DMS53 treated with DMSO at 0.1 percent for 48 hours (cell line): ENCODE measurements at regions not wholly inside any gene's neighbourhood (a gene's known extent, or its start where the extent isn't known, plus 50 kb on each side); places are given as distances from the start of the nearest gene placed in this dataset.

Source experiments
- DNase-seq: peaks from one replicate; lab custom pipeline; 2025; ENCODE audit not compliant: unreplicated experiment; lab: John Stamatoyannopoulos, UW

DNA sequence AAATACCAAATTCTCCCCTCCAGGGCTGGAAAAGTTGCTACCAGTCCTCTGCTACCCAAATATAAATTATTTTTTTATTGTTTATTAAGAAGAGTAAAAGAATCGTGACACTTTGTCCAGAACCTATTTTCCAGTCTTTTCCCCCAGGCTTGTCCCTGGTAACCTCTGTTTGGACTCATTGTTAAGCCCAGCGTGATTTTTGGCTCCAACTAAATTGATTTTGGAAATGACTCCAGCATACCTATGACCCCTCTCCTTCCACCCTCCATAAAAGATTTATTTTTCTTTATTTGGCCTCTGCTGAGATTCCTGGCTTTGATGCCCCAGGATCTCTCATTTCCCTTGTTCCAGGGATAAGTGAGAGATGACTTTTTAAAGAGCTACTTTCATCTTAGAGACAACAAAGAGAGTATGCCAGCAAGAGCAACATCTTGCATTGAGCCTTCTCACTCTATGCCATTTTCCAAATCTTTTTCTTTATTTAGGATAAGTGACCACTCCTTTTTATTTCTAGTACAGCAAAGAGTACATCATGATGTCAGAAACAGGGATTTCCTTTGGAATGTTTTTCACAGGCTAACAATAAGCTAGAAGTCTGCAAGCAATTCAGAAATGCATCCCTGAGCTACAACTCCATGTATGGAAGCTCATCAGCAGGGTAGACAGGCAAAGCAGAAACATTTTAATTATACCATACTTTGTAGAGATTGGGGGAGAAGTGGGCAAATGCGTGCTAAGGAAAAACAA, 75.8 kb downstream of the DAD1 start:
- DNase-seq = no peak

DNA sequence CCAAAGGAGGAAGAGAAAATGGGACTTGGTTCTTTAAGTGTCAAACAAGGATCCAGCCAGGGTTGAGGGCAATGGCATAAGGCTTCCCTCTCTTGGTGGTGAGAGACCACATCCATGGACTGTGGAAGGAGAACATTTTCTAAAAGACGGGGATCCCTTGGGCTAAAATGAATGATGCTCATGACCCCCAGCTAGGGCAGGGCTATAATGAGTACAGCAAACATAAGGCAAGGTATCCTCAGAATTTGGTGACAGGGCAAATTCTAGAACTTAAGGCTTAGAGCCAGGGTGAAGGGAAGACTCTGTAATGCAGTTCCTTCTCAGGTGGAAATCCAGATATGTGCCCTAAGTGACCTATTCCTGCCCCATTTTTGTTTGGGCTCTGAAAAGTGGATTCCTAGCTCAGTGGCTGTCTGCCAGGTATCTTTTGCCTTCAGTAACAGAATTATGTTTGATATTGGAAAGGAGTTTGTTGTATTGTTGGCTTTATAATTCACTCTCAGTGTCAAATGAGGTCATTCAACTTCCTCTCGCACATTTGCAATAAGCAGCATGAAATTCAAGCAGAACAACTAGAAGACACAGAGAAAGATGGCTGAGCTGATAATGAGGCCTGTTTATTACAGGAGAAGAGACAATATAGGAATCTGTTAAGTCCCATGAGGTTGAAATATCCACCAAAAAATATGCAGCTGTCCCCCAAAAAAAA, 76.8 kb downstream of the DAD1 start:
- DNase-seq = no peak

GRCh38 chr14:22510527-22511110, 78.4 kb downstream of the DAD1 start:
- no peak for DNase-seq

DNA sequence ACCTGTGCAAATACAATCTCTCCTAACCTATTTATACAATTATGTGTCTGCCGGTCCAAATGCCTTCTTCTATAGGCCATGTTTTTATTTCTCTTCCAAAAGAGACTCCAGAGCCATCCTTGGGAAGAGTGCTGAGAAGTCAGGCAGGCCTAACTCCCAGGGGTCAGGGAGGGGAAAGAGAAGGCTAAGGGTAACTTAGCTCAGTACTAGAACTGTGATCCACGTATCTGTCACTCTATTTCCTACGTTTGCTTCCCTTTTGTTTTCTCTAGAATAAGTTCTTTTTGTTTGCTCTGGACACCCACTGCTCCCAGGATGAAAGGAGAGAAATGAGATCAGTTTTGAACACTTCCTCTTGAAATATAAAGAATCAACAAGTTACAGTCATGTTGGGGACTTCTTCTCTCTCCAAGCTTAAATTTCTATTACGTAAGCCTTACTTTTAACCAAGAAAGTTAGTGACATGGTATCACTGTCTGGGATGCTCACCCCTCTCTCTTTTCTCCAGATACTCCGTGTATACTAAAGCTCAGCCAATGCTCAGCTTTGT, 79.2 kb downstream of the DAD1 start:
- DNase-seq = peak; percentile 5

DNA sequence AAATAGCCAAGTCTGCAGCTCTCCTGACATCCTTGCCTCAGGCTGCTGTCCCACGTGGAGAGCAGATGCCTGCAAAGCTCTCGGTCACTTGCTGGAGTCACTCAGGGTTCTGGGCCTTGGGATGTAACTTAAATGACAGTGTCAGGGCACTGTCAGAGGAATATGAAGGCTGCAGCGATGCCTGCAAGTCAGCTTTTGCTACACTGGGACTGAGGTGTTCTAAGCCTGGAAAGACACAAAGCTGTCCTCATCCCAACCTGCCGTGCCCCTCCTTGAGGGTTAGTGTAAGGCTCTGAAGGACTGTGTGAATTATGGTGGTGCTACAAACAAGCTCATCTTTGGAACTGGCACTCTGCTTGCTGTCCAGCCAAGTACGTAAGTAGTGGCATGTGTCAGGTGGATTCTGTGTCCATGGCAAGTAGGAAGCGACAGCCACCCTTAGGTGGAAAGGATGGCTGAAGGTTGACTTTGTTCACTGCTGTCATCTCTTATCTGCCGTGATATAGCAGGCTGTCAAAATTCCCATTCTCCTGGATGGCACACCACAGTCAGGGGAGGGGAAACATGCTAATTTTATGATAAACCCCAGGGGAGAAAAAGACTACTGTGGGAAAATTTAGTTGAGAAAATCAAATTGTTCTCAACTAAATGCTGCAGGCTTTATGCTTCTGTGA, 79.9 kb downstream of the DAD1 start:
- DNase-seq = no peak

GRCh38 chr14:22508662-22509035, 80.4 kb downstream of the DAD1 start:
- no peak for DNase-seq

DNA sequence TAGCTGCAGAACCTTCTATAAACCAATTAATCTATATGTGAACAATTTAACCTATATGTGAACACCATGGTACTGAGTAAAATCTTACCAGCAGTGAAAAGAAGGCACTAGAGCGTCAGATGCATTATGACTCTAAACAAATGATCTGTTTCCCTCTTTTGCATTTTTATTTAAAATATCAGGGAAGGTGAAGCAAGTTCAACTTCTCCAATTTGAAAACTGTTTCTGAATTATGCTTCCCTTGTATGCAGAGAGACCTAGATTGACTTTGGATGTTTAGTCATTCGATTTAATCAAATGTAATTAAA, 80.9 kb downstream of the DAD1 start:
- no peak for DNase-seq

- DNase-seq = no peak
Measured at GRCh38 chr14:22506778-22507351, 82.2 kb downstream of the DAD1 start.

GRCh38 chr14:22506378-22506710, 82.7 kb downstream of the DAD1 start:
- no peak for DNase-seq

DNA sequence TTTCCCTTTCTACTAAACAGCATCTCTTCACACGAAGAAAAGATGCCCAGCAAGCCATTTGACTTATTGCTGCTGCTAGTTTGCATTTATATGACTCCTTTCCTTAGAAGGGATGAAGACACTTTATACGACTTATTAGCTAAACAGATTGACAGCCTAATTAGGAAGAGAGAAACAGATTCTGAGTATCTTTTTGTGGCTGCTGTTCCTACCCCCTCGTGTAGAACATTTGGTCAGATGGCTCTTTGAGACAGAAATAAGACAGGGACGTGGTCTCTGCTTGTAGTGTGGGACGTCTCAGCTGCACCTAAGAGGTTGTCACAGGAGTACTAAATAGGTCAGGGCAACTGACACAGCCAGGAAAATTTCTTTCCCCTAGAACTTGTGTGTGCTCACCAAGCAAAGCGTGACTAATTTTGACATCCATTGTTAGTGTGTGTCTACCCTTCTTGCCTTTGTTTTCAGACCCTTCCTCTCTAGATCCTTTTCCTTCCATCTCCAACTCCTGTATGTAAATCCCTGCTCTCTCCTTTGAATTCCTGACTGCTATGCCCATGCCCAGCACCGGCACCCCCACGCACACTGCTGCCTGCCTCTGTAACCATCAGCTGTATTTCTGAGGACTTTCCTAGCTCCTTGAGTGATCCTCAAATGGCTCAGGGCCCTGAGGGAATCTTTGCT, 83.2 kb downstream of the DAD1 start:
- no peak for DNase-seq

DNA sequence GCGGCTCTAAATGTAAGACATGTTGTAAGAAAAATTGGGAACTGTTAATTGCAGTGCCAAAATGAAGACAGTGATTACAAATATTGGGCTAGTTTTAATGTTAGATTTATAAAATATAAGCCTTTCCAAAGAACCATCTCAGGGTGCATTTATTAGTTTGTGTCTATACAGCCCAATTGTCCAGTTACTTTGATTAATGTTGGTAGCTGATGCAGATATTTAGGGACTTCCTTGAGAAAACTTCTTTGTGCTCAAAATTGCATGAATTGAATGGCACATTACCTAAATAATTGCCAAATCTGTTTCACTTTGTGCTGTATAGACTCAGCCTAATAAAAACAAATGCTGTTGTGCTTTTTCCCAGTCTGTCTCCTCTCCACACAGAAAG, 83.7 kb downstream of the DAD1 start:
- DNase-seq = no peak

- DNase-seq = no peak
Measured at GRCh38 chr14:22502551-22502950, 86.5 kb downstream of the DAD1 start.

DNA sequence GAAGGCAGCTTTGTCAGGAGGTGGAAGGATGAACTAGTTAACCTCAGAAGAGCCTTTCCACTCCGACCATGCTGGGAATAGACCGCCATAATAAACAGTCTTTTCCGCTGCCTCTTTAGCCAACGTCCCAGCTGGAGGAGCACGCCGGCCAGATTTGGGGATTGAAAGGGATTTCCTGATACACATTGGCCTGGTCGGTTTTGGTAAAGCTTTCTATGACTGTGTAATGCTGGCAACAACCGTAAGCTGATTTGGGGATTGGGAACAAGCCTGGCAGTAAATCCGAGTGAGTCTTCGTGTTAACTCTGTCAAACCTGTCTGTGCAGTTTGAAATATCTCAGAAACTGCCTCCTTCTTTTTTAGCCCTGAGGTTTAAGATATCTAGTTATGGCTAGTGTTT, 87.0 kb downstream of the DAD1 start:
- no peak for DNase-seq

DNA sequence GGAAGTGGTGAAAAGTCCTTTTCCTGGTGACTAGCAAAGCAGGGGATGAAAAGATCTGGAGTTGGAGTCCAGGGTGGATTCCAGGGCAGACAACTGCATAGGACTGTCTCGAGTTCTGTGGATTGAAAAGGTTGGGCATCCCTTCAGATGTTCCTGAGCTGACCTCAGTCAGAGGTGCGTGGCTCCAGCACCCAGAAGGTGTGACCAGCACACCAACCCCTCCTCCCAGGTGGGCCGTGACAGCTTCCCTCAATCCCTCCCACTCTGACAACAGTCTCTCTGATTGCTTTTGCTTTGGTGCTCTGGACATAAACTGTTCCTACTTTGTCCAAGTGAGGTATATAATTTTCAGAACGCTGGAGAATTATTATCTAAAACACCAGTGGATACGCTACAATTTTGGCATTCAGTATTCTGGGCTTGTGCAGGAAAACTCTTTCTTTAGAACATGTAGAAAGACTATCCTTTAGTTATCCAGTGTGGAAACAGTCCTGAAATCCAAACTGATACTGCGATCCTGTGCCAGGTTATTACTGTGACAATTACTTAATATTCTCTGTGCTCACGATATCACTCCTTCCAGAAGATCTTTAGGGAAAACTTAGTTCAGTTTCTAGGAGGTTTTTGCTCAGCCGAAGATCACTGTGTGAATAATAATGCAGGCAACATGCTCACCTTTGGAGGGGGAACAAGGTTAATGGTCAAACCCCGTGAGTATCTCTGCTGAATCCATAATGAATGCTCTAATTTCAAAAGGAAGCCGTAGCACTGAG, 87.9 kb downstream of the DAD1 start:
- no peak for DNase-seq

DNA sequence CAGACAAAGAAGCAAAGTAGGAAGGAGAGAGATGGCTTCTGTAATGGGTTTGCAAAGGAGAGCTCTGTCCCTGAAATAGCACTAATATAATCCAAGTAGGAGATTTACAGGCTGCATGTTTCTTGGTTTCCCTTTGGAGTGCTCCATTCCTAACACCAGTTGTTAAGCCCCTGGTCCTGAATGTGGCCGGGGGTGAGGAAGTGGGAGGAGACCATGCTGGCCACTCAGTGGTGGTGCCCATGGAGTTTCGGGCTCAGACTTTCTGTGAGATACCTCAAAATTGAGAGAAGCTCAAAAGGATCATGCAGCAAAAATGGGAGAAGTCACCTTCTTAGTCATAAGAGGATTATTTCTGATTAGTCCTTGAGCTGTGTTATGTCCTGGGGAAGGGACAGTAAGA, 88.5 kb downstream of the DAD1 start:
- no peak for DNase-seq

DNA sequence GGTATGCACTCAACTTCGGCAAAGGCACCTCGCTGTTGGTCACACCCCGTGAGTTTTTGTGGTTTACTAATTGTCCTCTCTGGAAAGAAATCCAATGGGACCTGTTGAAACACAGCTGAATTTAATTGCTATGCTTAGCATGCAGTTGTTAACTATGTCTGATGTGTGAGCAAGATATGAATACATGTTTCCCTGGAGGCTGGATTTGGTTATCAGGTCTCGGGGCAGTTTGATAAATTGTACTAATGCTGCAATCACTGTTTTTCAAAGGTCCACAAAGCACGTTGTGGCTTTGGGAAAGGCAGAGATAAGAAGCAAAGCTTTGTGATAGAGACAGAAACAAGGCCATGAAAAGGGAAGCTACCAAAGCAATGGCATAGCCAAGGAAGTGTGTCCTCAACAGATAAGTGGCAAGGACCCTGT, 91.3 kb downstream of the DAD1 start:
- no peak for DNase-seq

GRCh38 chr14:22497144-22497423, 91.9 kb downstream of the DAD1 start:
- no peak for DNase-seq

GRCh38 chr14:22494486-22495135, 94.4 kb downstream of the DAD1 start:
- no peak for DNase-seq

DNA sequence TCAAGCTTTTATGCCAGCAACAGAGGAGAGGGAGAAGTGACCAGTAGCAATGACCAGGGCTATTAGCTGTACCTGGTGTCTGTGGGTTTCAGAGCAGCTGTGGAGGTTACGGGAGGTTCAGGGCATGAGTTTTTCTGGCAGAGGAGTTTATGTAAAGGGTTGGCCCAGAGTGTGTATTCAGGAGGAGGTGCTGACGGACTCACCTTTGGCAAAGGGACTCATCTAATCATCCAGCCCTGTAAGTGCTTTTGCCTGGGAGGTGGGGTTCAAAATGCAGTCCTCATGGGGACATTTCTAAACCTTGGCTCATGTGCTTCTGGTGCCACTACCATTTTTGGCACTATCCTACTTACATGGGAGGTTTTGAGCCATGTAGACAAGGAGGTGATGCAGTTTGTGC, 95.3 kb downstream of the DAD1 start:
- no peak for DNase-seq
